ENCODE measurements at regions not wholly inside any gene's neighbourhood (a gene's known extent, or its start where the extent isn't known, plus 50 kb on each side); places are given as distances from the start of the nearest gene placed in this dataset.

- Mint-ChIP-seq H3K27ac (ENCODE audit: unreplicated experiment) (no peak overlapping the region), H3K4me3 (ENCODE audit: unreplicated experiment) (no peak overlapping the region), H3K9me3 (ENCODE audit: unreplicated experiment) (no peaks in the 10 kb centered on the region), H3K4me1 (ENCODE audit: unreplicated experiment) (peaks cover 24% of the 10 kb centered on the region), H3K36me3 (ENCODE audit: low read depth, unreplicated experiment) (no peaks in the 10 kb centered on the region), H3K27me3 (ENCODE audit: unreplicated experiment) (no peaks in the 10 kb centered on the region)
- no peak for DNase-seq (ENCODE audit: low spot score)
- no peak for TF ChIP-seq CTCF (IDR thresholded peaks at IDR 0.05; ENCODE audit: unreplicated experiment)
Observed at GRCh38 chr1:60923389-60924087, 158.8 kb upstream of the NFIA start.

GRCh38 chr1:60922304-60922703 is 160.1 kb upstream of the NFIA start:
- no peak for DNase-seq (ENCODE audit: low spot score)
- no peaks in the 10 kb centered on the region for H3K27me3 Mint-ChIP-seq (ENCODE audit: unreplicated experiment)
- no peak overlapping the region for H3K27ac Mint-ChIP-seq (ENCODE audit: unreplicated experiment)

GRCh38 chr1:60921175-60921574 is 161.2 kb upstream of the NFIA start:
- H3K9me3 Mint-ChIP-seq (ENCODE audit: unreplicated experiment): no peaks in the 10 kb centered on the region
- no peak for TF ChIP-seq CTCF (IDR thresholded peaks at IDR 0.05; ENCODE audit: unreplicated experiment)
- no peaks in the 10 kb centered on the region for H3K36me3 Mint-ChIP-seq (ENCODE audit: low read depth, unreplicated experiment)
- no peak for DNase-seq (ENCODE audit: low spot score)
- peaks cover 24% of the 10 kb centered on the region for H3K4me1 Mint-ChIP-seq (ENCODE audit: unreplicated experiment)
- no peak overlapping the region for H3K27ac Mint-ChIP-seq (ENCODE audit: unreplicated experiment)
- no peaks in the 10 kb centered on the region for H3K27me3 Mint-ChIP-seq (ENCODE audit: unreplicated experiment)
- H3K4me3 Mint-ChIP-seq (ENCODE audit: unreplicated experiment): no peak overlapping the region

More at GRCh38 chr1:60922304-60922703, 160.1 kb upstream of the NFIA start:
- Mint-ChIP-seq H3K4me1 (ENCODE audit: unreplicated experiment) (peaks cover 24% of the 10 kb centered on the region), H3K4me3 (ENCODE audit: unreplicated experiment) (no peak overlapping the region), H3K9me3 (ENCODE audit: unreplicated experiment) (no peaks in the 10 kb centered on the region), H3K36me3 (ENCODE audit: low read depth, unreplicated experiment) (no peaks in the 10 kb centered on the region)
- TF ChIP-seq CTCF (IDR thresholded peaks at IDR 0.05; ENCODE audit: unreplicated experiment): no peak

GRCh38 chr1:60920561-60920960 is 161.8 kb upstream of the NFIA start:
- Mint-ChIP-seq H3K27ac (ENCODE audit: unreplicated experiment) (no peak overlapping the region), H3K4me3 (ENCODE audit: unreplicated experiment) (no peak overlapping the region), H3K4me1 (ENCODE audit: unreplicated experiment) (peaks cover 24% of the 10 kb centered on the region), H3K9me3 (ENCODE audit: unreplicated experiment) (no peaks in the 10 kb centered on the region), H3K36me3 (ENCODE audit: low read depth, unreplicated experiment) (peaks cover 4% of the 10 kb centered on the region), H3K27me3 (ENCODE audit: unreplicated experiment) (peaks cover 1% of the 10 kb centered on the region)
- DNase-seq (ENCODE audit: low spot score): no peak
- no peak for TF ChIP-seq CTCF (IDR thresholded peaks at IDR 0.05; ENCODE audit: unreplicated experiment)

GRCh38 chr1:60918867-60919266 is 163.5 kb upstream of the NFIA start:
- peaks cover 5% of the 10 kb centered on the region for H3K36me3 Mint-ChIP-seq (ENCODE audit: low read depth, unreplicated experiment)
- peaks cover 1% of the 10 kb centered on the region for H3K27me3 Mint-ChIP-seq (ENCODE audit: unreplicated experiment)
- no peak overlapping the region for H3K27ac Mint-ChIP-seq (ENCODE audit: unreplicated experiment)
- DNase-seq (ENCODE audit: low spot score): no peak
- H3K9me3 Mint-ChIP-seq (ENCODE audit: unreplicated experiment): no peaks in the 10 kb centered on the region
- H3K4me3 Mint-ChIP-seq (ENCODE audit: unreplicated experiment): no peak overlapping the region
- TF ChIP-seq CTCF (IDR thresholded peaks at IDR 0.05; ENCODE audit: unreplicated experiment): no peak
- peaks cover 18% of the 10 kb centered on the region for H3K4me1 Mint-ChIP-seq (ENCODE audit: unreplicated experiment)

Data from endothelial cell (in vitro differentiated cells).